EH (cell line): ENCODE measurements at regions not wholly inside any gene's neighbourhood (a gene's known extent, or its start where the extent isn't known, plus 50 kb on each side); places are given as distances from the start of the nearest gene placed in this dataset.

Experiments
- DNase-seq: peaks from one replicate; pipeline ENCODE4 v3.0.0-alpha.2; 2015; ENCODE audit warnings: low read depth

DNA sequence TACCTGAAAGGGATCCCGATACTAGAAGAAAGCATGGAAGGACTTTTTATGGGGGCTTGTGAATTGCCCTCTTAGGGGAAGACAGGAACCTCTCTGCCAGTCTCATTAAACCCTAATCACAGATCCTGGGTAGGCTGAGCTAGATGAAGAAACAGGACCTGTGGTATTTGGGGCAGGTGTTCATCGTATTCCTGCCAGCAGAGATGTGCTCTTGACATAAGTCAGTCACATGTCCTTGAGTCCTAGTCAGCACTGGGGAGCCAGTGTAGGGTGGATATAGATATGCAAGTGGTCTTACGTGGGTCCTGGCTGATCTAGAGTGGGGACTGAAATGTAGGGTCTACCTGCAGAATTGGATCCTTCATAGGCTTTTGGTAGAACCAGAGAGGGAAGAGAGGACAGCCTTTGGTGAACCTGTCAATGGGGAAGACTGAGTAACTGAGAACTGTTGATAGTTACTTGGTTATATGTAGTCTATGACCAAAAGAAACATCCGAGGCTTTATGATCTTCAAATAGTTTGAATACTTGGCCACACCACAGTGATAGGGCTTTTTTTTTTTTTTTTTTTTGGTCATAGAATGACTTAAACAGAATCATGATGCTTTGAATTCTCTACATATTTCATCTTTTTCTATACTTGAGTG, 63.5 kb upstream of the WDR1 start:
- peak; percentile 91 for DNase-seq

DNA sequence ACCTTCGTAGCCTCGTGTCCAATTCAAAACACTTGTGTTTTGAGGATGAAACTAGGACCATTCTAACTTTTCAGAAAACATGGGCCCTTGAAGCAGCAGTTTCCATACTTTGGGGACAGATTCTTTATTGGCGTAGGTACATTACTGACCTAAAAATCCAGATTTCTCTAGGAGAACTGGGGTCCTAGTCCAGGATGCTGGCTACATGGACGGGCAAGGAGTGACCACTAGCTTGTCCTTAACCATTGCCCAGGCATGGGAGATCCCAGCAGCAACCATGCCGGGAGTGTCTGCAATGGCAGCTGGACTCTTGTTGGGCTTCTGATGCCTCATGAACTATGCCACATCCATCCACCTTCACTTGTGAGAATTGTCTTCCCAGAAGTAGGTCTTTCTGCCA, 62.2 kb upstream of the WDR1 start:
- DNase-seq, result no peak

DNA sequence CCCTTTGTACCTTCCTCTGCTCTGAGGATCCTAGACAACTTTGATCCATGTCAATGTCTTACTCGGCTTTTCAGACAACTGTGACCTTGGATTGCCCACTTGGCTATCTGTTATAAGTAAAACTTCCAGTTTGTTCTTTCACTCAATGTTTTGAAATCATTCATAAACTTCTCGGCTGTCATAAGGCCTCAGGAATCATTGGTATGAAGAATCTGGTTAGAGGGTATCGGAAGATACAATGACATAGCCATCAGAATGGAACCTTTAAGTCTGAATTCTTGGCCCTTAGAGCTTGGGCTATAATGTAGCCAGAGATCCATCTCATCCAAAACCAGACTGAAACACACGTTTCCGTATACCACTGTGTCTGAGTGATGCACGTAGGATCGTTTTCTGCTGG, 59.0 kb upstream of the WDR1 start:
- DNase-seq, result peak; percentile 76

DNA sequence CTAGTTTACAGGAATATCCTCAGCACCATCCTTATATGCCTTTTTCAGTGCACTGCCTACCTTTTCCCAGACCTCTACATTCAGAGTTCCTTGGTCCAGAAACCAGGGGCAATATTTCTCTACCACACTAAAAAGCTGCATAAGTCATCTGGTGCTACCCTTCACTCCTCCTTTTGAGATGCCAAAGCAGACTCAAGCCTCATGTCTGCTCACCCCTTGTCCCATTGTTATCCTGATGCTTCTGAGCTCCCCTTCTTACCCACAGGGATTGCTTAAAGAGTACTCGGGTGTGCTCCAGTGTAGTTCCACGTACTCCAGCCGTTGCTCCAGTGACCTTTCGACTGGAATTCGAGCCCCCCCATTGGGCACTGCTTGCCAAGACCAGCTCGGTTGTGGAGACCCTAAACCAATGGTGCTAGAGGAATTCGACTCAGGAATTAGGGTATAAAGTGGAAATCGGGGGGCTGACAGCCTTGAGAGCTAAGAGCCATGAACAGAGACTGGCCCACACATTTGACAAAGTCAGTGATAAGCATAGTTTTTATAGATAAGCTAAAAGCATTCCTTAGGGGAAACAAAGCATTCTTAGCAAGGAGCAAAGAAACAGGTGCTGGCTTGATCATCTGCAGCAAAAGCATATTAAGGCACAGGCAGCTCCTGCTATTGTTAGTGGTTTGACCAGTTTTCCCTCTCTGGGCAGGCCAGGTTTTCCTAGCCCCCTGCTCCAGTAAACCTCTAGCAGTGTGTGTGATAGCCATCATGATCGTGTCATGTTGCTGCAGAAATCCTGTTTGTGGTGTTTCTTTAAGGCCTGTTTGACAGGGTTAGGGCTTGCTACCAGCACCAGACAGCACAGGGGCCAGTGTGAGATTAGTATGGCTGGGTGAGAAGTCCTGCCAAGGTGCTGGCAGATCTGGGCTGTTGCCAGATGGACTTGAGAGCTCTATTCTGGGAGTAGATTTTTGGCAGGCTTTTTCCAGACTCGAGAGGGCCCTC, 57.5 kb upstream of the WDR1 start:
- no peak for DNase-seq

DNA sequence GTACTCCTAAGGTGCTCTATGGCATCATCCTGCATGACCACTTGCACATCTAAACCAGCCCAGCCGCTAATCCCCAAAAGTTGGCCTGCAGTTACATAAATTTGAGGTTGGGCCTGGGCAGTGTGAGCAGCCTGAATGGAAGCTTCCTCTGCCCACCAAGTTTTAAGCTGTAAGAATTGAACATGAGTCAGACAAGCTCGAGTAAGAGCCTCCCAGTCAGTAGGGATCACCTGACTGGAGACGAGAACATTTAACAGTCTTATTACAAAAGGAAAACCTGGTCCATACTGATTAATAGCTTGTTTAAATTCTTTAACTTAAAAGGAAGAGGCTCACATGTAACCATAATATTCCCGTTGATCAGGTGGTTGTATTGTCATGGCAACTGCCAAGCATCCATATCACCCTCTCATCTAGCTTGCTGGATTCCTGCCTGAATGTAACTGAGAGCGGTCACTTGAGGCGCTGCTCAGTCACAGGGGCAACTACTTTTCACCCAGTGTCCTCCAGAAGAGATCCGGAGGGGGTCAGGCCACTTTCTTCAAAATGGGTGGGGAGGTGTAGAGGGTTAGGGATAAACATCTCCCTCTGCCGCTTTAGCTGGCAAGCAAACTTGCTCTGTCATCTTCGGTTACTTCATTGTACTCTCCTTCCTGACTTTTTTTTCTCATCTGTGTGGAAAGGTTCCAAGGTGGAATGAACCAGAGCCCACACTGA, 56.6 kb upstream of the WDR1 start:
- DNase-seq, result peak; percentile 83

DNA sequence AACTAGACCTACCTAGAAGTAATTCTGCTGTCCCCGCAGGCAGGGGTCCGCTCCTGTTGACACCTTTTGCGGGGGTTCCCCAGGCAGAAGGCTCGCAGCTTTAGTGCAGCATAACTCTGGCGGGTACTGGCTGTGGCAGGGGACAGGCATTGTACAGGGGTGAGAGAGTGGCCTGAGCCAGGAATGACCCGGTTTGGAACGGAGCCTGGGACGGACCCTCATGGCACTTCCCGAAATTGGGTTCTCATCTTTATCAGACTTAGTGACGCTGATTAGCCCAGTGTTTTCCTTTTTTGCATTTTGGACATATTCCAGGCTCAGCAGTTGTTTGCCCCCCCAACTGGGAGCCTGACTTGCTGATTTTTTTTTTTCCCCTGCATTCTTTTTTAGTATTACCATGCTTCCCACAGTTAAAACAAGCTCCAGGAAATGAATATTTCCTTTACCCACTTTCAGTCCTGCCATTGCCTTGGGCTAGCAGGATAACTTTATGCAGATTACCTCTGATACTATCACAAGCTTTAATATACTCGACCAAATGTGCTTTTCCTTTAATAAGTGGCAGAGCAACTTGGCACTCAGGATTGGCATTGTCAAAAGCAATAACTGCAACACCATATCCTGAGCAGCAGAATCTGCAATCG, 55.8 kb upstream of the WDR1 start:
- DNase-seq, result peak; percentile 73

DNA sequence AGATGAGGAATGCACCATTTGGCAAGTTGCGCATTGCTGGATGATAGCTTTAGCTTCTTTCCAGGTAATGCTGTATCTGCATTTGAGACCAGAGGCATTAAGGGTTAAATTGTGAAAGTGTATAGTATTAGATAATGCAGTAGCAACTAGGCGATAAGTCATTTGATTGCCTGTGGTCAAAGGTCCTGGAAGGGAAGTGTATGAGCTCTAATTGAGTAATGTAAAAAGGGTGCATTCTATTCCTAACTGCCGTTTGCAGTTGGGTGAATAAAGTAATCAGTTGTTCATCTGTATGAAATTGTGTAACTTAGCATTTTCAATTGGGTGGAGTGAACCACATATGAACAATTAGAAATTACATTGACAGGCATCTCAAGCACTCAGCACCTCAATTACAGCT, 54.5 kb upstream of the WDR1 start:
- peak; percentile 51 for DNase-seq

DNA sequence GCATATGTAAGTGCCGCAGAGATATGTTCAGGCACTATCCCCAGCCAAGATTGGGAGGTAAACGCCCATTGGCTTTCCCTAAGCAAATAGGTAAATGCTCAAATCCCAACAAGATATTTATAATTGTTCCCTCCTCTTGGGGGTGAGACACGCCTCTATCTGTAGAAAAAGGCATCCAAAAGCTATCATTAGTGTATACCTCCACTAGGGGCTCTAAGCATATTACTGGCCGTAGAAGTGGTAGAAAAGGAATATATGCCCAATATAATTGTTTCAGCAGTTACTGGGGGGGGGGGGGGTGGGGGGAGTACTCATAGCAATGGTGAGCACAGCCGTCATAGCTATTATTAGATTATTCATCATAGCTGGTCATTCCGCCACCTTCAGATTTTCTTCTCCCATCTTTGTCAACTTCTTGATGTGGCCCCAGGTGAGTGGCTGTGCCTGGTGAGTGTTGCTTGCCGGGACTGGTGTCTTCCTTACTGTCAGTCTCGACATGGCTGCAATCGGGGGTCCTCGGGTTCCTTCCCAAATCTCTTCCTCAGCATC, 53.3 kb upstream of the WDR1 start:
- no peak for DNase-seq

DNA sequence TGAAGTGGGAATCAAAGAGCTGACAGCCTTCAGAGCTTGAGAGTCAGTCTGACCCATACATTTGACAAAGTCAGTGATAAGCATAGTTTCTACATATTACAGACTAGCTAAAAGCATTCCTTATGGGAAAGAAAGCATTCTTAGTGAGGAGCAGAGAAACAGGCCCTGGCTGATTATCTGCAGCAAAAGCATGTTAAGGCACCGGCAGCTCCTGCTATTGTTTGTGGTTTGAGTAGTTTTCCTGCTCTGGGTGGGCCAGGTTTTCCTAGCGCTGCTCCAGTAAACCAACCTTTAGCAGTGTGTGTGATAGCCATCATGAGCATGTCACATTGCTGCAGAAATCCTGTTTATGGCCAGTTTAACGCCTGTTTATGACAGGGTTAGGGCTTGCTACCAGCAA, 51.6 kb upstream of the WDR1 start:
- peak; percentile 26 for DNase-seq

DNA sequence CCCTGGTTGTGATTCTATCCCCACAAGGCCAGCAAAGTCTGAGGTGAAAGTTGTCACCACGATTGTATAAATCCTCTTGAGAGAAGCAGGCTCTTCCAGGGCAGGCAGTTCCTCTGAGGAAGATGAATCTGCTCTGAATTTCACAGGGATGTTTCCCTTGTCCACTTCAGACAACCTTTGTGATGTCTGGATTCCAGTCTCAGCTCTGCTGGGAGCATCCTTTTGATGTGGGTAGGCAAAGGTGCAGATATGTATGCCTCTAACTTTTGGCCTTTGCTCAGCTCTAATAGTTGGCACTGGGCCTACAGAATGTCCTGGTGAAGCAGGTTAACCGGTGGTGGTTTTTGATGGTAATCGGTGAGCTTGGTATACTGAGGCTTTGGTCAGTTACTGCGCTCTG, 50.6 kb upstream of the WDR1 start:
- no peak for DNase-seq
